ENCODE measurements at regions not wholly inside any gene's neighbourhood (a gene's known extent, or its start where the extent isn't known, plus 50 kb on each side); places are given as distances from the start of the nearest gene placed in this dataset.
"Not testable (repeated sequence)": the region's sequence is repeated elsewhere in the genome, so short reads cannot be mapped to it uniquely, and the experiment has no call there.

DNA sequence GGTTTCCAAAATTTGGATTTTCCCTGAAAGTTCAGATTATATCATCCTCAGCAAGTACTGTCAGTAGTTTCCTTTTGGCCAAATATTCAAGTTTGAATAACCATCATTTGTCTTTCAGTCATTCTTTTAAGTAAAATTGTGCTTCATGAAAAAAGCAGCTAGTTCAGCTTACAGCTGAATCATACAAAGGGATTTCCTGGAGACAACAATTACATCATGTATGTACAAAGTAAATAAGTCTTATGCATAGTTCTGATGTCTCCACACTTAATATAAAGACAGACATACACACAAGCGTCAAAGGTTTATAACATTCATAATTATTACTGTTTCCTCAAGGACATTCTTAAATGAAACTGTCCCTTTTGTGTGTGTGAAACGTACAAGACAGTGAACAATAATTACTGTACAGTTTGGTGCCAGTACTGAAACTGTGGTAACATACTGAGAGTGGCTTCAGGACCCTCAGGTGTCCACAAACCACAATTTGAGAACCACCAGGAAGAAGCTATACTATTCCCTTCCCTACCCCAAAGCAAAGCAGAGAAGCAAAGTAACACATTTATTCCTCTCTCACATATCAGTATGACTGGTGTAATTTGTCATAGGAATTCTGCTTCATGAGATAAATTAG, 746.6 kb downstream of the TAF11L14 start:
- no peak for DNase-seq

- DNase-seq, result peak; percentile 8
Measured at GRCh38 chr5:18393565-18394442, 759.5 kb downstream of the TAF11L14 start.

DNA sequence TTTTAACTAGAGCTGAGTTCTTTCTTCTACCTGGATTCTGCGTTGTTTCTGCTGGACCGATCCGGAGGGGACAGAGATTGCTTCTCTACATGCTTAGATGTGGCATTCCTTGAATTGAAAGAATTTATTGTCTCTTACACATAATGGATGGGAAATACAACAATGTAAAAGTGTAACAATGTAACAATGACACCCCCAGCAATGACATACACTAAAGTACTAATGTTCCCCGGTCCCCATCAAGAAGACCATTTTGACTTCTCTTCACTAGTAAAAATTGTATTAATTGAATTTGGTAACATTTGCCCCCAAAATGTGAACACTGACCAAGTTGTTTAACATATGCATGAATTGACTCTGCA, 760.2 kb downstream of the TAF11L14 start:
- no peak for DNase-seq

GRCh38 chr5:18395126-18396110, 761.2 kb downstream of the TAF11L14 start:
- DNase-seq, result no peak

DNA sequence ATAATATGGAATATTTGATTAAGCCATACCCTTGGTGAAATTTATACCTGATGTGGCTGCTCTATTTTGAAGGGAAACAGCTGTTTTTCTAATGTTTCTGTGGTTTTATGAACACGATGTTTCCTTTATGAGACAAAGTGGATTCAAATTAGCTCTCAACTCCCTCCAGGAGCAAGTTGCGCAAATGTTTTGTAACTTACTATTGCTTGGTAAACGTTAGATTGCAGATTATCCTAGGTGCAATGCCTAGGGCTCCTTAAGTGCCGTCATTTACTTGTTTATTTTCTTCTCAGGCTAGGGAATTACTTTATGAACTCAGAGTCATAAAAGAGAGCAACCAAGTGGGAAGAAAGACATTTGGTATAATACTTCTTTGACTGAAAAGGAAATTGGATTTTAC, 763.1 kb downstream of the TAF11L14 start:
- DNase-seq, result no peak

GRCh38 chr5:18397891-18398290, 763.6 kb downstream of the TAF11L14 start:
- DNase-seq, result no peak

DNA sequence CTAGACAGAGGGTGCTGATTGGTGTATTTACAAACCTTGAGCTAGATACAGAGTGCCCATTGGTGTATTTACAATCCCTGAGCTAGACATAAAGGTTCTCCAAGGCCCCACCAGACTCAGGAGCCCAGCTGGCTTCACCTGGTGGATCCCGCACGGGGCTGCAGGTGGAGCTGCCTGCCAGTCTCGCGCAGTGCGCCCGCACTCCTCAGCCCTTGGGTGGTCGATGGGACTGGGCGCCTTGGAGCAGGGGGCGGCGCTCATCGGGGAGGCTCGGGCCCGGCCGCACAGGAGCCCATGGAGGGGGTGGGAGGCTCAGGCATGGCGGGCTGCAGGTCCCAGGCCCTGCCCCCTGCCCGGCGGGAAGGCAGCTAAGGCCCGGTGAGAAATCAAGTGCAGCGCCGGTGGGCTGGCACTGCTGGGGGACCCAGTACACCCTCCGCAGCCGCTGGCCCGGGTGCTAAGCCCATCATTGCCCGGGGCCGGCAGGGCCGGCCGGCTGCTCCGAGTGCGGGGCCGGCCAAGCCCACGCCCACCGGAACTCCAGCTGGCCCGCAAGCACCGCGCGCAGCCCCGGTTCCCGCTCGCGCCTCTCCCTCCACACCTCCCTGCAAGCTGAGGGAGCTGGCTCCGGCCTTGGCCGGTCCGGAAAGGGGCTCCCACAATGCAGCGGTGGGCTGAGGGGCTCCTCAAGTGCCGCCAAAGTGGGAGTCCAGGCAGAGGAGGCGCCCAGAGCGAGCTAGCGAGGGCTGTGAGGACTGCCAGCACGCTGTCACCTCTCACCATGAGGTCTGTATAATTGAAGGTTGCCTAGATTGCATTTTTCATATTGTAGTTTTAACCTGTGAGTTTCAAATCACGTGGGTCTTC, 765.4 kb downstream of the TAF11L14 start:
- DNase-seq, result not testable (repeated sequence)

DNA sequence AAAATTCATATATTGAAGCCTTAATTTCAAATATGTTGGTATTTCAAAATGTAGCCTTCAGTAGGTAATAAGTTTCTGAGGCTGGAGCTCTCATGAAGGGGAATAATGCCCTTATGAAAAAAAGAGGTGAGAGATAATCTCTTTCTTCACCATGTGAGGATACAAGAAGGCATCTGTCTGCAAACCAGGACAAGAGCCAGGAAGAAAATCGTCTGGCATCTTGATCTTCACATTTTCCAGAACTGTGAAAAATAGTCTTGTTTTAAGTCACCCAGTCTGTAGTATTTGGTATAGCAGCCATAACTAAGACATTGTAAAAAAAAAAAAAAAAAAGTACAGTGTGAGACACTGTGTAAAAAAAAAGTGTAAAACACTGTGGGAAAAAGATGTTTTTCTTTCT, 768.9 kb downstream of the TAF11L14 start:
- DNase-seq, result no peak

GRCh38 chr5:18403941-18404438, 769.7 kb downstream of the TAF11L14 start:
- DNase-seq, result no peak

- DNase-seq, result no peak
Measured at GRCh38 chr5:18420711-18421110, 786.5 kb downstream of the TAF11L14 start.

GRCh38 chr5:18433336-18433735, 799.1 kb downstream of the TAF11L14 start:
- no peak for DNase-seq

GRCh38 chr5:18438126-18438525, 803.9 kb downstream of the TAF11L14 start:
- DNase-seq, result no peak

DNA sequence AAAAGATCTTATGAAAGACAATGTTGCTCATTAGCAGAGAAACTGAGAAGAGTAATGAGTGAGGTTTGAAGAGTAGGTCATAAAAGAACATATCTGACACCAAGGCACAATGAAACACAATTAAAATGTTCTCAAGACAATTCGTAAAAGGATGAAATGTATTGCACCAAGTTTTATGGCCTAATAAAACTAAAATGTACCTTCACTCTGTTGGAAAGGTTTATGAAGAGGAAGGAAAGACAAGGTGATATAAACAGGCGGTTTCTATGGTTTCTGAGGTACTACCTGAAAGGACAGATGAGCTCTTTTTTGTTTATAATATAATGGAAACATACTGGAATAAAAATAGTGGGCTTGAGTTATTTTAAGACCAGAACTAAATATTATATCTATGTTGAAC, 821.3 kb downstream of the TAF11L14 start:
- DNase-seq, result no peak

DNA sequence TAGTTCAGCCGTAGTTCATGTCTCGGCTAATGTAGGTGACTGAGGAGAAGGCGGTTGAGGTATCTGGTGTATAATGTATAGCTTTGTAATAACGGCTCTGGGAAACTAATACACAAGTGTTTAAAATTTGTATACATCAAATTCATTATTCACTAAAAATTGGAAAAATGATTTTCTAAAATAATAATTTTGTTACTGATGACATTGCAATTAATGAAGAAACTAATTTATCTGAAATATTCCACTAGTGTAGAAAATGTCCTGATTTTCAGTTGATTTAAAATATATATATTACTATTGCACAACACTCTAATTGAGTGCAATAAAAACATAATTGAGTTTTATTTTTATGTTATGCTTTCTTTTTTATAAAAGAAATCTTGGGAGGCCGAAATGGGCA, 823.0 kb downstream of the TAF11L14 start:
- no peak for DNase-seq

- no peak for DNase-seq
Measured at GRCh38 chr5:18461766-18462165, 827.5 kb downstream of the TAF11L14 start.

GRCh38 chr5:18465833-18466681, 831.8 kb downstream of the TAF11L14 start:
- peak; percentile 52 for DNase-seq

DNA sequence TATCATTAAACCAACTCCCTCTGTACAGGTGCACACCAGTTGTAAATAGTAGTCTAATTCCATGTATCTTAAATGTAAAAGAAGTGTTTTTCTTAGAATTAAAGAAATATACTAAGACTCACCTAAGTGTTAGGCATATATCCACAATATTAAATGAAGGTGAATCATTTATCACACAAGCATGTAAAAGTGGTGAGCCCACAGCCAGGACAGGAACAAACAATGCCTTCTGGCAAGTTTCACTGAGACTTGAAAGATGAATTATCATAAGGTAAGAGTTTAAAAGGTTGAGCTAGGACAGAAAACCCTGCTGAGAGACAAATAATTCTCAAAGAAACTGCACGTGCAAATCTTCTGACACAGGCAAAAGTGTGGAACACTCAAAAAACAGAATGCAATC, 832.5 kb downstream of the TAF11L14 start:
- DNase-seq, result no peak

- DNase-seq, result not testable (repeated sequence)
Measured at GRCh38 chr5:18471791-18472190, 837.5 kb downstream of the TAF11L14 start.

- DNase-seq, result no peak
Measured at GRCh38 chr5:18483451-18483850, 849.2 kb downstream of the TAF11L14 start.

DNA sequence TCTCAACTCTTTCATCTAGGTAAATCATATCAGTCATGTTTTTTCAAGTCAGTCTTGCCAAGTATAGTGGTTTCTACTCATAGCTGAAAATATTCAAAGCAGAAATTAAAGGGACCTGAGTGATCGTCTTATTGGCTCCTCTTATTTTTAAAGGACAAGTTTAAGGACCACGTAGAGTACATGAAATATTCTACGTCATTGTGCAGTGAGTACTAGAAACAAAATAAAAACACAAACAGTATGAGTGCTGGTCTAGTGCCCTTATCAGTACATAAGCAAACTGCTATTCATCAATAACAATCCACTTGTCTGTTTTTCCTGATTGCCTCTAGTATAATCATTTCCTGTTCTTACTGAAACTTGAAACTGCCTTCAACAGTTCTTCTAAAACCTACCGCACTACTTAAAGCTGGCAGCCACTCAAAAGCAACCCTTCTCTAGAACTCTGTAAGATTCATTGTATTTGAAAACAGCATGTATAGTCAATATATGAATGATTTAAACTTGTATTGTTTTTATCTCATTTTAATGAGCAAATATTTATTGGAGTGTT, 853.7 kb downstream of the TAF11L14 start:
- DNase-seq, result peak; percentile 50

- DNase-seq, result no peak
Measured at GRCh38 chr5:18489703-18490102, 855.4 kb downstream of the TAF11L14 start.

Data from NCI-H510A (cell line).